ENCODE measurements at regions not wholly inside any gene's neighbourhood (a gene's known extent, or its start where the extent isn't known, plus 50 kb on each side); places are given as distances from the start of the nearest gene placed in this dataset.

GRCh38 chr4:72706684-72707083 is 137.7 kb upstream of the ADAMTS3 start:
- Histone ChIP-seq H4K91ac (ENCODE audit: insufficient read depth, low read depth, low read length) (no peak overlapping the region), H4K5ac (ENCODE audit: low read depth, low read length) (no peak overlapping the region), H3K18ac (ENCODE audit: low read depth, low read length) (no peak overlapping the region), H3K9ac (ENCODE audit: low read depth, low read length) (no peak overlapping the region), H3K79me1 (ENCODE audit: low read depth in 1 of 2, low read length in 2 of 2) (no peaks in the 10 kb centered on the region), H2AK9ac (replicated peaks; ENCODE audit: low read depth, low read length, poor library complexity) (no peak overlapping the region), H3K14ac (replicated peaks; ENCODE audit: low read depth, low read length) (no peak overlapping the region), H3K23ac (ENCODE audit: low read depth, low read length) (no peak overlapping the region), H3K4ac (ENCODE audit: low read depth, low read length) (no peak overlapping the region), H3K4me3 (ENCODE audit: insufficient read depth, low read depth, low read length) (no peak overlapping the region), H3K4me1 (ENCODE audit: control insufficient read depth, insufficient read depth, low read length) (no peaks in the 10 kb centered on the region), H3K36me3 (ENCODE audit: control insufficient read depth, insufficient read depth, low read length) (no peaks in the 10 kb centered on the region), H4K8ac (ENCODE audit: low read depth in 2 of 2, low read length in 2 of 2) (no peak overlapping the region), H3K9me3 (ENCODE audit: control insufficient read depth, insufficient read depth, low read length) (no peaks in the 10 kb centered on the region), H2BK120ac (ENCODE audit: low read depth, low read length) (no peak overlapping the region), H3K9me1 (ENCODE audit: insufficient read depth, low read length) (no peaks in the 10 kb centered on the region), H2BK5ac (ENCODE audit: low read depth, low read length, poor library complexity, severe bottlenecking) (no peak overlapping the region), H2BK20ac (ENCODE audit: low read depth, low read length) (no peak overlapping the region), H3K27ac (ENCODE audit: insufficient read depth, low read length) (no peak overlapping the region), H3K27me3 (ENCODE audit: control insufficient read depth, insufficient read depth, low read length) (no peaks in the 10 kb centered on the region), H2BK15ac (ENCODE audit: low read depth, low read length) (no peak overlapping the region), H4K20me1 (ENCODE audit: insufficient read depth, low read length) (no peaks in the 10 kb centered on the region), H2AK5ac (ENCODE audit: low read depth, low read length) (no peak overlapping the region), H3K4me2 (ENCODE audit: low read depth, low read length) (no peak overlapping the region), H2AFZ (replicated peaks; ENCODE audit: low read length, poor library complexity) (no peak overlapping the region), H3K56ac (ENCODE audit: extremely low read depth, insufficient read depth, low read length) (no peak overlapping the region)
- intact Hi-C loops (cut with micrococcal nuclease), result no loop called here
- ATAC-seq (ENCODE audit: low read depth) (no peak), DNase-seq (no peak)
- dilution Hi-C loops (cut with HindIII; ENCODE audit: low sequenced_read_pairs, unreplicated experiment), result no loop called here
- ChIA-PET CTCF (no interaction called here), POLR2A (ENCODE audit: unreplicated experiment) (no interaction called here)
- in situ Hi-C loops (cut with MboI; ENCODE audit: low sequenced_read_pairs), result loop anchor here (5.0 kb wide), 1 partner anchor 311 kb away; no protein-coding TSS in a partner anchor
- 60% methylated on average over 3 of the region's 7 CpGs; no CpG with 5 or more reads in 1 of the 2 experiments for WGBS, 2 experiments (ENCODE audit: extremely low coverage in 2 of 2, insufficient read length in 1 of 2)
- BruUV-seq (replicated peaks), result no TSS peak
- TF ChIP-seq, protein P1, sequence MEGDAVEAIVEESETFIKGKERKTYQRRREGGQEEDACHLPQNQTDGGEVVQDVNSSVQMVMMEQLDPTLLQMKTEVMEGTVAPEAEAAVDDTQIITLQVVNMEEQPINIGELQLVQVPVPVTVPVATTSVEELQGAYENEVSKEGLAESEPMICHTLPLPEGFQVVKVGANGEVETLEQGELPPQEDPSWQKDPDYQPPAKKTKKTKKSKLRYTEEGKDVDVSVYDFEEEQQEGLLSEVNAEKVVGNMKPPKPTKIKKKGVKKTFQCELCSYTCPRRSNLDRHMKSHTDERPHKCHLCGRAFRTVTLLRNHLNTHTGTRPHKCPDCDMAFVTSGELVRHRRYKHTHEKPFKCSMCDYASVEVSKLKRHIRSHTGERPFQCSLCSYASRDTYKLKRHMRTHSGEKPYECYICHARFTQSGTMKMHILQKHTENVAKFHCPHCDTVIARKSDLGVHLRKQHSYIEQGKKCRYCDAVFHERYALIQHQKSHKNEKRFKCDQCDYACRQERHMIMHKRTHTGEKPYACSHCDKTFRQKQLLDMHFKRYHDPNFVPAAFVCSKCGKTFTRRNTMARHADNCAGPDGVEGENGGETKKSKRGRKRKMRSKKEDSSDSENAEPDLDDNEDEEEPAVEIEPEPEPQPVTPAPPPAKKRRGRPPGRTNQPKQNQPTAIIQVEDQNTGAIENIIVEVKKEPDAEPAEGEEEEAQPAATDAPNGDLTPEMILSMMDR (conservative IDR thresholded peaks at IDR 0.05; ENCODE audit: low read depth, low read length), result no peak
- TF ChIP-seq MAFK (IDR thresholded peaks at IDR 0.05; ENCODE audit: low read depth, low read length) (no peak), CEBPB (IDR thresholded peaks at IDR 0.05; ENCODE audit: low read depth, low read length) (no peak), POLR2A (IDR thresholded peaks at IDR 0.05; ENCODE audit: low read depth, low read length) (no peak), SMC3 (IDR thresholded peaks at IDR 0.05; ENCODE audit: low read depth, low read length) (no peak), MAZ (IDR thresholded peaks at IDR 0.05; ENCODE audit: borderline replicate concordance, low read depth, low read length) (no peak), RCOR1 (IDR thresholded peaks at IDR 0.05; ENCODE audit: insufficient replicate concordance, low read length) (no peak), CHD1 (IDR thresholded peaks at IDR 0.05; ENCODE audit: low read depth, low read length) (no peak), FOS (IDR thresholded peaks at IDR 0.05; ENCODE audit: low read depth, low read length) (no peak), MXI1 (IDR thresholded peaks at IDR 0.05; ENCODE audit: borderline replicate concordance, low read depth, low read length) (no peak), NFE2L2 (IDR thresholded peaks at IDR 0.05; ENCODE audit: low read depth, low read length) (no peak), BHLHE40 (IDR thresholded peaks at IDR 0.05; ENCODE audit: low read depth, low read length) (no peak), RFX5 (IDR thresholded peaks at IDR 0.05; ENCODE audit: low read depth, low read length) (no peak), RAD21 (IDR thresholded peaks at IDR 0.05; ENCODE audit: low read length) (no peak), USF2 (IDR thresholded peaks at IDR 0.05; ENCODE audit: low read depth, low read length) (no peak)
- TF ChIP-seq, protein P2, sequence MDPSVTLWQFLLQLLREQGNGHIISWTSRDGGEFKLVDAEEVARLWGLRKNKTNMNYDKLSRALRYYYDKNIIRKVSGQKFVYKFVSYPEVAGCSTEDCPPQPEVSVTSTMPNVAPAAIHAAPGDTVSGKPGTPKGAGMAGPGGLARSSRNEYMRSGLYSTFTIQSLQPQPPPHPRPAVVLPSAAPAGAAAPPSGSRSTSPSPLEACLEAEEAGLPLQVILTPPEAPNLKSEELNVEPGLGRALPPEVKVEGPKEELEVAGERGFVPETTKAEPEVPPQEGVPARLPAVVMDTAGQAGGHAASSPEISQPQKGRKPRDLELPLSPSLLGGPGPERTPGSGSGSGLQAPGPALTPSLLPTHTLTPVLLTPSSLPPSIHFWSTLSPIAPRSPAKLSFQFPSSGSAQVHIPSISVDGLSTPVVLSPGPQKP (IDR thresholded peaks at IDR 0.05; ENCODE audit: borderline replicate concordance, low read depth, low read length), result no peak

Measured in IMR-90 (cell line).